ENCODE measurements at regions not wholly inside any gene's neighbourhood (a gene's known extent, or its start where the extent isn't known, plus 50 kb on each side); places are given as distances from the start of the nearest gene placed in this dataset.

GRCh38 chr10:29694121-29694520 is 59.4 kb upstream of the SVIL start:
- TF ChIP-seq CTCF (IDR thresholded peaks at IDR 0.05; ENCODE audit: extremely low read depth in 1 of 2, insufficient read depth in 1 of 2, low read depth in 1 of 2, low read length in 2 of 2), result no peak
- TF ChIP-seq POLR2A (IDR thresholded peaks at IDR 0.05; ENCODE audit: low read depth, low read length), result no peak
- no peak for TF ChIP-seq JUN (IDR thresholded peaks at IDR 0.05; ENCODE audit: borderline replicate concordance, insufficient read depth, insufficient read length, low read depth)
- no peak for TF ChIP-seq MYC (IDR thresholded peaks at IDR 0.05; ENCODE audit: low read depth, low read length)

Measured in endothelial cell of umbilical vein (primary cell).